ENCODE measurements at regions not wholly inside any gene's neighbourhood (a gene's known extent, or its start where the extent isn't known, plus 50 kb on each side); places are given as distances from the start of the nearest gene placed in this dataset.

DNA sequence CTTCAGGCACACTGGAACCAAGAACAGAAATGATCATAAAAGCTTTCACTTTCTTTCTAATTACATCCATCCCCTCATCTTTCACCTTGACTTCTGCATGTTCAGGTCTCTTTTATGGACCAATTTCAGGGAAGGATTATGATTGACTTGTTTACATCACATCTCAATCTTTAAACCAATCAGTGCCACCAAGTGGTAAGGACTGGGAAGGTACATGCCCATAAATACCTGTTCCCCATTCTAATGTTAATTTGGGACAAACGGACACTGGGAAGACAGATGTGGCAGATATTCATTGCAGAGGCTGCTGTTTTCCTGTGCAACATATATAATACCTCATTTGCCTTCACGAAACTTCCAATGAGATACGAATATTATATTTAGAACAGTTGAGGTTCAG lies 978.1 kb downstream of the GALC start:
- TF ChIP-seq CHD4 (IDR thresholded peaks at IDR 0.05) (no peak), EP300 (IDR thresholded peaks at IDR 0.05; ENCODE audit: borderline replicate concordance in 1 of 2, control insufficient read depth in 1 of 2, low read depth in 2 of 2, low read length in 2 of 2) (no peak), POLR2AphosphoS5 (IDR thresholded peaks at IDR 0.05; ENCODE audit: low read length) (no peak), RUNX3 (IDR thresholded peaks at IDR 0.05; ENCODE audit: low read length) (no peak), RFX5 (IDR thresholded peaks at IDR 0.05; ENCODE audit: low read depth, low read length) (no peak), ZNF24 (IDR thresholded peaks at IDR 0.05) (no peak), NR2C2 (IDR thresholded peaks at IDR 0.05; ENCODE audit: borderline replicate concordance, control insufficient read depth, insufficient read length, low read depth) (no peak), POLR2A (IDR thresholded peaks at IDR 0.05; ENCODE audit: low read depth, low read length) (no peak), EZH2 (IDR thresholded peaks at IDR 0.05; ENCODE audit: borderline replicate concordance, control insufficient read depth, low read depth, low read length) (no peak), JUNB (IDR thresholded peaks at IDR 0.05) (no peak), TAF1 (IDR thresholded peaks at IDR 0.05; ENCODE audit: borderline replicate concordance, low read depth, low read length) (no peak)
- TF ChIP-seq, protein P1, sequence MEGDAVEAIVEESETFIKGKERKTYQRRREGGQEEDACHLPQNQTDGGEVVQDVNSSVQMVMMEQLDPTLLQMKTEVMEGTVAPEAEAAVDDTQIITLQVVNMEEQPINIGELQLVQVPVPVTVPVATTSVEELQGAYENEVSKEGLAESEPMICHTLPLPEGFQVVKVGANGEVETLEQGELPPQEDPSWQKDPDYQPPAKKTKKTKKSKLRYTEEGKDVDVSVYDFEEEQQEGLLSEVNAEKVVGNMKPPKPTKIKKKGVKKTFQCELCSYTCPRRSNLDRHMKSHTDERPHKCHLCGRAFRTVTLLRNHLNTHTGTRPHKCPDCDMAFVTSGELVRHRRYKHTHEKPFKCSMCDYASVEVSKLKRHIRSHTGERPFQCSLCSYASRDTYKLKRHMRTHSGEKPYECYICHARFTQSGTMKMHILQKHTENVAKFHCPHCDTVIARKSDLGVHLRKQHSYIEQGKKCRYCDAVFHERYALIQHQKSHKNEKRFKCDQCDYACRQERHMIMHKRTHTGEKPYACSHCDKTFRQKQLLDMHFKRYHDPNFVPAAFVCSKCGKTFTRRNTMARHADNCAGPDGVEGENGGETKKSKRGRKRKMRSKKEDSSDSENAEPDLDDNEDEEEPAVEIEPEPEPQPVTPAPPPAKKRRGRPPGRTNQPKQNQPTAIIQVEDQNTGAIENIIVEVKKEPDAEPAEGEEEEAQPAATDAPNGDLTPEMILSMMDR (IDR thresholded peaks at IDR 0.05 in 2 of 3, conservative IDR thresholded peaks at IDR 0.05 in 1 of 3; ENCODE audit: control insufficient read depth in 2 of 3, extremely low read depth in 1 of 3, insufficient read depth in 1 of 3, low read depth in 3 of 3, low read length in 3 of 3) = no peak
- TF ChIP-seq, protein P2, sequence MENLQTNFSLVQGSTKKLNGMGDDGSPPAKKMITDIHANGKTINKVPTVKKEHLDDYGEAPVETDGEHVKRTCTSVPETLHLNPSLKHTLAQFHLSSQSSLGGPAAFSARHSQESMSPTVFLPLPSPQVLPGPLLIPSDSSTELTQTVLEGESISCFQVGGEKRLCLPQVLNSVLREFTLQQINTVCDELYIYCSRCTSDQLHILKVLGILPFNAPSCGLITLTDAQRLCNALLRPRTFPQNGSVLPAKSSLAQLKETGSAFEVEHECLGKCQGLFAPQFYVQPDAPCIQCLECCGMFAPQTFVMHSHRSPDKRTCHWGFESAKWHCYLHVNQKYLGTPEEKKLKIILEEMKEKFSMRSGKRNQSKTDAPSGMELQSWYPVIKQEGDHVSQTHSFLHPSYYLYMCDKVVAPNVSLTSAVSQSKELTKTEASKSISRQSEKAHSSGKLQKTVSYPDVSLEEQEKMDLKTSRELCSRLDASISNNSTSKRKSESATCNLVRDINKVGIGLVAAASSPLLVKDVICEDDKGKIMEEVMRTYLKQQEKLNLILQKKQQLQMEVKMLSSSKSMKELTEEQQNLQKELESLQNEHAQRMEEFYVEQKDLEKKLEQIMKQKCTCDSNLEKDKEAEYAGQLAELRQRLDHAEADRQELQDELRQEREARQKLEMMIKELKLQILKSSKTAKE (IDR thresholded peaks at IDR 0.05; ENCODE audit: low read depth, poor library complexity, severe bottlenecking) = no peak
